Type B pancreatic cell (in vitro differentiated cells): ENCODE measurements at regions not wholly inside any gene's neighbourhood (a gene's known extent, or its start where the extent isn't known, plus 50 kb on each side); places are given as distances from the start of the nearest gene placed in this dataset.

Source experiments
- DNase-seq: peaks from one replicate; pipeline ENCODE4 v3.0.0; 2021; ENCODE audit warnings: mixed read lengths; ENCODE audit not compliant: unreplicated experiment; ENCODE audit errors: extremely low spot score
- H3K27ac Mint-ChIP-seq: 2 replicates; pipeline ENCODE4 v1.8.0; 2021; ENCODE audit warnings: mild to moderate bottlenecking, mixed read lengths
- H3K27me3 Mint-ChIP-seq: 2 replicates; pipeline ENCODE4 v1.8.0; 2021; ENCODE audit warnings: mixed read lengths
- H3K36me3 Mint-ChIP-seq: 2 replicates; pipeline ENCODE4 v1.8.0; 2021; ENCODE audit warnings: mixed read lengths
- H3K4me1 Mint-ChIP-seq: one replicate; pipeline ENCODE4 v1.8.0; 2021; ENCODE audit warnings: mixed read lengths; ENCODE audit not compliant: unreplicated experiment
- H3K4me3 Mint-ChIP-seq: 2 replicates; pipeline ENCODE4 v1.8.0; 2021; ENCODE audit warnings: mild to moderate bottlenecking, mixed read lengths
- H3K9me3 Mint-ChIP-seq: 2 replicates; pipeline ENCODE4 v1.8.0; 2021; ENCODE audit warnings: mixed read lengths
- CTCF ChIP-seq: fragments of 200-600 bp; sonication (generic); conservative IDR thresholded peaks from 2 replicates; pipeline ENCODE4 v1.5.0; 2021; ENCODE audit warnings: antibody characterized with exemption, mild to moderate bottlenecking

GRCh38 chr9:17018540-17019196, 116.2 kb upstream of the CNTLN start:
- no peak overlapping the region for H3K27ac Mint-ChIP-seq
- no peaks in the 10 kb centered on the region for H3K36me3 Mint-ChIP-seq
- no peak for DNase-seq
- TF ChIP-seq CTCF: no peak
- no peaks in the 10 kb centered on the region for H3K27me3 Mint-ChIP-seq
- H3K4me3 Mint-ChIP-seq: no peak overlapping the region
- H3K9me3 Mint-ChIP-seq: no peaks in the 10 kb centered on the region
- peaks cover 8% of the 10 kb centered on the region for H3K4me1 Mint-ChIP-seq

GRCh38 chr9:17017931-17018491, 116.8 kb upstream of the CNTLN start:
- Mint-ChIP-seq H3K9me3 (no peaks in the 10 kb centered on the region), H3K27ac (no peak overlapping the region), H3K4me1 (peaks cover 8% of the 10 kb centered on the region), H3K27me3 (no peaks in the 10 kb centered on the region), H3K4me3 (no peak overlapping the region), H3K36me3 (no peaks in the 10 kb centered on the region)
- DNase-seq: no peak
- no peak for TF ChIP-seq CTCF

GRCh38 chr9:17013891-17014290, 120.9 kb upstream of the CNTLN start:
- Mint-ChIP-seq H3K4me3 (no peak overlapping the region), H3K4me1 (peaks cover 3% of the 10 kb centered on the region), H3K27ac (no peak overlapping the region), H3K36me3 (no peaks in the 10 kb centered on the region), H3K27me3 (no peaks in the 10 kb centered on the region), H3K9me3 (no peaks in the 10 kb centered on the region)
- no peak for TF ChIP-seq CTCF
- no peak for DNase-seq

- no peak overlapping the region for H3K27ac Mint-ChIP-seq
- no peaks in the 10 kb centered on the region for H3K4me1 Mint-ChIP-seq
- TF ChIP-seq CTCF: no peak
- no peak for DNase-seq
- H3K36me3 Mint-ChIP-seq: no peaks in the 10 kb centered on the region
- H3K27me3 Mint-ChIP-seq: no peaks in the 10 kb centered on the region
- H3K4me3 Mint-ChIP-seq: no peak overlapping the region
- H3K9me3 Mint-ChIP-seq: no peaks in the 10 kb centered on the region
These were observed 121.8 kb upstream of the CNTLN start for GRCh38 chr9:17013010-17013409.

- H3K27me3 Mint-ChIP-seq: no peaks in the 10 kb centered on the region
- no peak overlapping the region for H3K4me3 Mint-ChIP-seq
- H3K27ac Mint-ChIP-seq: no peak overlapping the region
- no peaks in the 10 kb centered on the region for H3K9me3 Mint-ChIP-seq
- H3K36me3 Mint-ChIP-seq: no peaks in the 10 kb centered on the region
- no peak for TF ChIP-seq CTCF
- DNase-seq: no peak
- H3K4me1 Mint-ChIP-seq: no peaks in the 10 kb centered on the region
These were observed 123.0 kb upstream of the CNTLN start for GRCh38 chr9:17011880-17012279.

GRCh38 chr9:17009071-17009470, 125.8 kb upstream of the CNTLN start:
- H3K27ac Mint-ChIP-seq: no peak overlapping the region
- H3K9me3 Mint-ChIP-seq: no peaks in the 10 kb centered on the region
- TF ChIP-seq CTCF: no peak
- H3K4me1 Mint-ChIP-seq: peaks cover 12% of the 10 kb centered on the region
- no peaks in the 10 kb centered on the region for H3K36me3 Mint-ChIP-seq
- no peaks in the 10 kb centered on the region for H3K27me3 Mint-ChIP-seq
- H3K4me3 Mint-ChIP-seq: no peak overlapping the region
- DNase-seq: no peak
